Amniotic stem cell (primary cell): ENCODE measurements at regions not wholly inside any gene's neighbourhood (a gene's known extent, or its start where the extent isn't known, plus 50 kb on each side); places are given as distances from the start of the nearest gene placed in this dataset.

Source experiments
- DNase-seq: peaks from one replicate; lab custom pipeline; 2025; lab: John Stamatoyannopoulos, UW

- DNase-seq: no peak
Observed at GRCh38 chr1:47574451-47575165, 136.8 kb downstream of the FOXD2 start.

GRCh38 chr1:47575855-47576757 lies 138.3 kb downstream of the FOXD2 start:
- DNase-seq: peak; percentile 28

DNA sequence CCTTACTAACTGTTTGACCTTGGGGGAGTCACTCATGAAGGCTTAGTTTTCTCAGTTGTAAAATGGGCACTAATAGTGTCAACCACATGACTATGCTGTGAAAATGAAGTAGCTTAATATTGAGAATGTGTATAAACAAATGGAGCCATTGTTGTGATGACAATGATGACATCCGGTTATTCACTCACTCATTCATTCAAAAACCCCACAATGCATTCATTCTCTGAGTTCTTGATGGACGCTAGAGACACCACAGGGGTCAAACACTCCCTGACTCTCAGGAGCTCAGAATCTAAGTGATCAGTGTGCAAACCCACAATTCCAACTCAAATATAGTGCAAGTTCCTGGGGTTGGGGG lies 138.9 kb downstream of the FOXD2 start:
- DNase-seq: no peak

DNA sequence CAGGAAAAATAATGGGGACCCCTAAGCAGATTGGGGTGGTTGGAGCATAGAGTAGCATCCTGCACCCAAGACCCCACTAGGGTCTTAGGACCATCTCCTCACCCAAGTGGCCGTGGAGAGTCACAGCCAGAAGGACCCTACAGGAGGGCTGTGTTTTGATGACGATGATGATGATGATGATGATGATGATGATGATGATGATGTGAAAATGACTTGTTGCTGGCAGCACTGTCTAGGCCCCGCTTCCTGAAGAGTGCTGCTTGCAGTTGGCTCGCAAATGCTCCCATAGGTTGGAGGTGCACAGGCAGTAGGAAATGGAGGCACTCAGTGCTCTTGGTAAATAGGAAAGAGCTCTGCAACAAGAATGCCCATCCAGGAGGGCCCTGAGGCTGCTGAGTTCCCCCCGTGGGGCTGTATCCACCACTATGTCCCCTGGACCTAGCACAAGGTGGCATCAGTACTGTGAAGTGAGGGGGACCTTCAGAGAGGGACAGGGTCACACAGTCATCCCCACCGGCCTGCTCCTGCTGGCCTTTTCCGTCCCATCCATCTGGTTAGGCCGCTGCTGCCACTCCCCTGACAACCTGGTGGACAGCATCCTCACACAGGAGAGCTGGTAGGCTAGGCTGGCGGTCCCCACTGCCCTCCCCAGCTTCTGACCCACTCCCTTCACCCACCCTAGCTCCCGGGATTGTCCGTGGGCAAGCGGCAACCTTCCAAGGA lies 139.6 kb downstream of the FOXD2 start:
- DNase-seq: no peak

- no peak for DNase-seq
Observed at GRCh38 chr1:47578026-47578720, 140.3 kb downstream of the FOXD2 start.

- DNase-seq: no peak
Observed at GRCh38 chr1:47578721-47579419, 141.0 kb downstream of the FOXD2 start.

DNA sequence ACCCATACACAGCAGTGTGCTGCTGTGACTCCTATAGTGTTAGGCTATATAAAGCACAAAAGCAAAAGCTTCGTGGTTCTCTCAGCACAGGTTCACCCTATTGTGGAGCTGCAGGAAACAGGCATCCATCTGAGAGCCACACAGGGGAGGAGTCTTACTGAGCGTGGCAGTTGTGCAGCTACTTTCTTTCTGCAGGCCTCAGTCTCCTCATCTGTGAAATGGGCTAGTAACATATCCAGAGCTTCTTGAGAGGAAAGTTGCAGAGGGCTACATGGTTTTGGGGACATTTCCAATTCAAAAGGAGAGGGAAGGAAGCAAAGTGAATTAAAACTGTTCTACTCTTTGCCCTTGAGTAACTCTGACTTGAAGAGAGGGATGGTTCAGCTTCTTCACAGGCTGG lies 142.0 kb downstream of the FOXD2 start:
- DNase-seq: no peak

GRCh38 chr1:47580451-47580995 lies 142.7 kb downstream of the FOXD2 start:
- no peak for DNase-seq

DNA sequence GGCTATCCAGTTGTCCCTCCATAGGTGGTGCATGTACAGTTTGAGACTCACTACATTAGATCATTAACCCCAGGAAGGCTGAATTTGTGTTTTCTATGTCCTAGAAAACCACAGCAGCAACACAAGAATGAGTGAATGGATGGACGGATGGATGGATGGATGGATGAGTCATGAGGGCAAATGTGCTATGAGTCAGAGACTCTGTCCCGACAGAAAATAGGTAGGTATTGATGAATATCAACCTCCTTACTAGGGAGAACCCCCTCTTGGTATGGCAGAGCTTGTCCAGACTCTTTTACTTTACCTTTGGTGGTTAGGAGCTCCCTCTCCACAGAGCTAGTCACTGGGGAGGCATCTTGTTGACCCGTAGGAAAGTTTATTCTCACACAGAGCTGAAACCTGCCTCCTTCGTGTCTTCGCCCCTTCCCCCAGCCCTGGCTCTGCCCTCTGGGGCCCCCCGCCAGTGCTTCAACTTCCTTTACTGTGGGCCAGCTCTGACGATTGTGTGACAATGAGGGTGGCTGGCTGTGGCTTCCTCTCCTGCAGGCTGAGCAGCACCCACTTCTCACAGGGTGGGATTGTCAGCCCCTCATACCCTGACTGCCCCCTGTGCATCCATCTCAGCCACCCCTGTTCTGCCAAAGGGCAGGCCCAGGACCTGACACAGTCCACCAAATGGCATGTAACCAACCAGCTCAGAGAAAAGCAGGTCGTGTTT lies 145.2 kb downstream of the FOXD2 start:
- no peak for DNase-seq

DNA sequence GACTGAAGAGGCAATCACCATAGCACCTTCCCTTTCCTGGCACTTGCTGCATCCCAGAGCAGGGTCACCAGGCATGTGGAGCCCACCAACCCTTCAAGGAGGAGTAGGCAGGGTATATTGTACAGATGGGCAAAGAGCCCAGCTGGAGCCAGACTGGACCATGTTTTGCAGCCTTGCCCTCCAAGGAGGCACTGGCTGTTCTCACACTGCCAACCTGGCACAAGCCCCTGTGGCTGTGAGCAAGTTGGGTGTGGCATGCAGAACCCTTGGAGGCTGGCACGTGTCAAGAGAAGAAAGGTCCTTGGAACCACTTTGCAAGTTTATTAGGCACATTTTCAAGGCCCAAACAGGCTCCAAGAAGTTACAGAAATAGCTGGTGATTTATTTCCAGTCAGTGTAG lies 146.4 kb downstream of the FOXD2 start:
- DNase-seq: no peak

DNA sequence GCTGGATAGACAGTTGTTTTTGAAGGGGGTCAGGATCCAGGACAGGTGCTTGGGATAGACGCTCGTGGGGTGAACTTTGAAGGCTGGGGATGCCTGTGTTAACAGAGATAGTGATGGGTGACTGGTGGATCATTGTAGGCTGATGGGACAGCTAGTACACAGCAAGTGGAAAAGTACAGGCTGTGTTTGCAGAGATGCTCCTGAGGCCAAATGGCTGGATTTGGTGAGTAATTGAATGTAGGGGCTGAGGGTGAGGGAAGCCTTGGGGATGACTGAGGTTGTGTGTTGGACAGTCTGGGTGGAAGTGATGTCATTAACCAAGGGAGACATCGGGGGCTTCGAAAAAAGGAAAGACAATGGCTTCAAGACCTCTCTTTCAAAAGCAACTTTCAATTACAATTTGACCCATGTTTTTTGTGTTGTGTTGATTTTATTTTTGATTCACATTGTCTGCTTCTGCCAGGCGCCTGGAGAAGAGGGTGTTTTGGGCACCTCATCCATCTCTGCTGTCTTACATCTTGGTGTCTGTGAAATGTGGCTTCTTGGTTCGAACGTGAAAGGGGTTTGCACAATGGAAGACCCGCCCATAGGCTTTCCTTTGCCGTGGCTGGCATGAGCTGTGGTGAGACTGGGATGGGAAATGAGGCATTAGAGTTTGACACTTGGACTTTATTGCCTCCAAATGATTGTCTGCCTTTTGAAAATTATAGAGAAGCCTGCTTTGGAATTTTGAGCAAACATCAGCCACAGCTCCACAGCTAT lies 147.5 kb downstream of the FOXD2 start:
- no peak for DNase-seq

DNA sequence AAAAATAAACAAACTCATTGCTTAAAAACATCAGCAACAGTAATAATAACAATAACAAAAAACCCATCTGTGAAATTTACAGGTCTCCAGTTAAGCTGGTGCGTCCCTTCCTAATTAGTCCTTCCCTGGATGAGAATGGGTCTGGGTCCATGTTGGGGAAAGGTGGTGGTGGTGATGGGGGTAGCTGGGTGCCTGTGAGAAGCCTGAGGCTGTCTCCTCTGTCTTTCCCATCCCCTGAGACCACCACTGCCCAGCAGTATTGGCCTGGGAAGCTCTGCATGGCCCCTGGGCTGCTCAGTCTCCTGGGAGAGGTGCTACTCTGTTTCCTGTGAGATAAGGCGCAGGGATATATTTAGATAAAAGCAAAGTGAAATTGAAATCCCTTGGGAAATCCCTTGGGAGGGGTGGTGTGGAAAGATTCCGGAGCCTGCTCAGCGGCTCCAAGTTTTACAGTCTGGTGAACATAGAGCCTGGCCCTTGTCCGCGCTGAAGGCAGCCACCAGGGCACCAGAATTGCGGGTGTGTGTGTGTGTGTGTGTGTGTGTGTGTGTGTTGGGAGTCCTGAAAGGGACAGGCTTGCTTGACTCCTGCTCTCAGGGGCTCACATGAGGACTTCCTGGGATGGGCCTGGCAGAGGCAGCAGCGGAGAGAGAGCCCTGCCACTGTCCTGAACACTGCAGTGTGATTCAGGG lies 150.2 kb downstream of the FOXD2 start:
- DNase-seq: no peak

GRCh38 chr1:47590523-47591225 lies 152.8 kb downstream of the FOXD2 start:
- no peak for DNase-seq

DNA sequence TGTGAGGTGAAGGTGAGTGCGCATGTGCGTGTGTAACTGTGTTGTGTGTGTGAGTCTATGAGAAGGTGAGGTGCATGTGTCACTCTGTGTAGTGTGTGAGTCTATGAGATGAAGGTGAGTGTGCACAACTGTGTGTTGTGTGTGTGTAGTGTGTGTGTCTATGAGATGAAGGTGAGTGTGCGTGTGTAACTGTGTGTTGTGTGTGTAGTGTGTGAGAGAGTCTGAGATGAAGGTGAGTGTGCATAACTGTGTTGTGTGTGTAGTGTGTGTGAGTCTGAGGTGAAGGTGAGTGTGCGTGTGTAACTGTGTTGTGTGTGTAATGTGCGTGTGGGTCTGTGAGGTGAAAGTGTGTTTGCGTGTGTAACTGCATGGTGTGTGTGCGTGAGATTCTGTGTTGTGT lies 154.0 kb downstream of the FOXD2 start:
- DNase-seq: no peak

GRCh38 chr1:47592296-47593012 lies 154.6 kb downstream of the FOXD2 start:
- DNase-seq: no peak

- no peak for DNase-seq
Observed at GRCh38 chr1:47593013-47593568, 155.2 kb downstream of the FOXD2 start.

GRCh38 chr1:47593598-47594285 lies 155.9 kb downstream of the FOXD2 start:
- DNase-seq: no peak
